IMR-90 (cell line): ENCODE measurements at regions not wholly inside any gene's neighbourhood (a gene's known extent, or its start where the extent isn't known, plus 50 kb on each side); places are given as distances from the start of the nearest gene placed in this dataset.

Experiments
- BHLHE40 ChIP-seq: fragments of 150-350 bp; IDR thresholded peaks from 2 replicates; pipeline ENCODE4 v1.6.1; 2016; ENCODE audit warnings: mild to moderate bottlenecking, low read depth, low read length
- CHD1 ChIP-seq: IDR thresholded peaks from 2 replicates; pipeline ENCODE4 v1.6.1; 2012; ENCODE audit warnings: low read depth, low read length, improper control_type of control experiment
- MAZ ChIP-seq: IDR thresholded peaks from 2 replicates; pipeline ENCODE4 v1.6.1; 2012; ENCODE audit warnings: low read depth, mild to moderate bottlenecking, low read length, improper control_type of control experiment, moderate library complexity, borderline replicate concordance
- MXI1 ChIP-seq: IDR thresholded peaks from 2 replicates; pipeline ENCODE4 v1.6.1; 2012; ENCODE audit warnings: low read depth, mild to moderate bottlenecking, low read length, moderate library complexity, borderline replicate concordance
- POLR2A ChIP-seq: IDR thresholded peaks from 2 replicates; pipeline ENCODE4 v1.6.1; 2012; ENCODE audit warnings: mild to moderate bottlenecking, low read depth, low read length
- RCOR1 ChIP-seq: IDR thresholded peaks from 2 replicates; pipeline ENCODE4 v1.6.1; 2012; ENCODE audit warnings: mild to moderate bottlenecking, low read length, improper control_type of control experiment; ENCODE audit not compliant: insufficient replicate concordance
- RFX5 ChIP-seq: IDR thresholded peaks from 2 replicates; pipeline ENCODE4 v1.8.0; 2012; ENCODE audit warnings: low read depth, mild to moderate bottlenecking, low read length, moderate library complexity
- SMC3 ChIP-seq: fragments of 150-350 bp; IDR thresholded peaks from 2 replicates; pipeline ENCODE4 v1.6.1; 2016; ENCODE audit warnings: low read depth, mild to moderate bottlenecking, antibody characterized with exemption, low read length, moderate library complexity
- TF ChIP-seq, protein P1 (sequence below): conservative IDR thresholded peaks from 2 replicates; pipeline ENCODE4 v1.5.1; 2012; ENCODE audit warnings: mild to moderate bottlenecking, low read depth, low read length, improper control_type of control experiment
- TF ChIP-seq, protein P2 (sequence below): fragments of 150-350 bp; IDR thresholded peaks from 2 replicates; pipeline ENCODE4 v1.6.1; 2017; ENCODE audit warnings: mild to moderate bottlenecking, antibody characterized with exemption, low read length, low read depth

DNA sequence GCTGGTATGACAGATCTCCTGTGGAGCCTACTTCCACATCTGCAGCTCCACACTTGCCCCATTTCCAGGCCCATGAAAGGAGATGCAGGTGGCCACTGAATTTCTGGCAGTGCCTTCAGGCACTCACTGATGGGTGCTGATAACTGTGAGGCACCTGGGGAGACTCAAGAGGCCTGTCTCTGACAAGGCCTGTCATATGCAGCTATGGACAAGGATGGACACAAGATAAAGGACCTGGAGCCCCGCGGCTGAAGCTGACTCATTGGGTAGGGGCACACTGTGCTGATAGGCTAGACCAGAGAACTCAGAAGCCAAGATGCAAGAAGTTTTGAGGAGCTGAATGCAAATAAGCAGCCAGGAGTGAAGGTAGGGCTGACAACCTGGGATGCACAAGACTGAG is 81.0 kb upstream of the LRFN2 start:
- TF ChIP-seq CHD1, result no peak
- no peak for TF ChIP-seq POLR2A
- TF ChIP-seq BHLHE40, result no peak
- TF ChIP-seq, protein P1, sequence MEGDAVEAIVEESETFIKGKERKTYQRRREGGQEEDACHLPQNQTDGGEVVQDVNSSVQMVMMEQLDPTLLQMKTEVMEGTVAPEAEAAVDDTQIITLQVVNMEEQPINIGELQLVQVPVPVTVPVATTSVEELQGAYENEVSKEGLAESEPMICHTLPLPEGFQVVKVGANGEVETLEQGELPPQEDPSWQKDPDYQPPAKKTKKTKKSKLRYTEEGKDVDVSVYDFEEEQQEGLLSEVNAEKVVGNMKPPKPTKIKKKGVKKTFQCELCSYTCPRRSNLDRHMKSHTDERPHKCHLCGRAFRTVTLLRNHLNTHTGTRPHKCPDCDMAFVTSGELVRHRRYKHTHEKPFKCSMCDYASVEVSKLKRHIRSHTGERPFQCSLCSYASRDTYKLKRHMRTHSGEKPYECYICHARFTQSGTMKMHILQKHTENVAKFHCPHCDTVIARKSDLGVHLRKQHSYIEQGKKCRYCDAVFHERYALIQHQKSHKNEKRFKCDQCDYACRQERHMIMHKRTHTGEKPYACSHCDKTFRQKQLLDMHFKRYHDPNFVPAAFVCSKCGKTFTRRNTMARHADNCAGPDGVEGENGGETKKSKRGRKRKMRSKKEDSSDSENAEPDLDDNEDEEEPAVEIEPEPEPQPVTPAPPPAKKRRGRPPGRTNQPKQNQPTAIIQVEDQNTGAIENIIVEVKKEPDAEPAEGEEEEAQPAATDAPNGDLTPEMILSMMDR, result no peak
- TF ChIP-seq RCOR1, result no peak
- no peak for TF ChIP-seq RFX5
- TF ChIP-seq SMC3, result no peak
- TF ChIP-seq MAZ, result no peak
- TF ChIP-seq, protein P2, sequence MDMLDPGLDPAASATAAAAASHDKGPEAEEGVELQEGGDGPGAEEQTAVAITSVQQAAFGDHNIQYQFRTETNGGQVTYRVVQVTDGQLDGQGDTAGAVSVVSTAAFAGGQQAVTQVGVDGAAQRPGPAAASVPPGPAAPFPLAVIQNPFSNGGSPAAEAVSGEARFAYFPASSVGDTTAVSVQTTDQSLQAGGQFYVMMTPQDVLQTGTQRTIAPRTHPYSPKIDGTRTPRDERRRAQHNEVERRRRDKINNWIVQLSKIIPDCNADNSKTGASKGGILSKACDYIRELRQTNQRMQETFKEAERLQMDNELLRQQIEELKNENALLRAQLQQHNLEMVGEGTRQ, result no peak
- TF ChIP-seq MXI1, result no peak
